Prostate gland (tissue), 2 donors: ENCODE measurements at regions not wholly inside any gene's neighbourhood (a gene's known extent, or its start where the extent isn't known, plus 50 kb on each side); places are given as distances from the start of the nearest gene placed in this dataset.

ENCODE experiments used
- DNase-seq: peaks from one replicate; pipeline ENCODE4 v3.0.0-alpha.2; 2019; ENCODE audit warnings: low spot score
- H3K27ac ChIP-seq, 2 donors: fragments of 200-600 bp; sonication (generic); 2 replicates each; pipeline ENCODE4 v1.5.1; 2017 to 2019
- H3K27me3 ChIP-seq: fragments of 200-600 bp; sonication (generic); replicated peaks from 2 replicates; pipeline ENCODE4 v1.5.1; 2019; ENCODE audit not compliant: insufficient read depth
- H3K36me3 ChIP-seq, 2 donors: fragments of 200-600 bp; sonication (generic); 1 replicate in 1 of 2; 2 replicates in 1 of 2; pipeline versions ENCODE4 v1.5.1 to v1.8.1; 2017 to 2019
- H3K4me1 ChIP-seq: fragments of 200-600 bp; sonication (generic); replicated peaks from 2 replicates; pipeline ENCODE4 v1.5.1; 2019
- H3K4me3 ChIP-seq, 2 donors: fragments of 200-600 bp; sonication (generic); 2 replicates each; pipeline ENCODE4 v1.5.1; 2017 to 2019
- H3K9me3 ChIP-seq: fragments of 200-600 bp; sonication (generic); 2 replicates; pipeline ENCODE4 v1.5.1; 2017
- POLR2A ChIP-seq: fragments of 450-650 bp; IDR thresholded peaks from one replicate; pipeline ENCODE4 v1.6.1; 2016; ENCODE audit warnings: antibody characterized with exemption, mild to moderate bottlenecking
- POLR2AphosphoS5 ChIP-seq: sonication (generic); formaldehyde crosslinking; IDR thresholded peaks from one replicate; pipeline ENCODE4 v1.6.1; 2017; ENCODE audit warnings: antibody characterized with exemption
- WGBS: methylation state at CpG from one replicate; pipeline ENCODE4 v1.1.5; 2018; 5-methylcytosine and 5-hydroxymethylcytosine counted together
- intact Hi-C: fragments of 100-400 bp; cut with DNase I; formaldehyde crosslinking; loops from one replicate; pipeline ENCODE4 v1.14.2; 2022
- TF ChIP-seq, protein P1 (sequence below), 4 experiments: fragments of 200-600 bp in 2 of 4; fragments of 450-650 bp in 2 of 4; sonication (generic) in 2 of 4; IDR thresholded peaks; 1 replicate in 3 of 4; 2 replicates in 1 of 4; pipeline ENCODE4 v1.5.1; 2016 to 2019; ENCODE audit warnings: antibody characterized with exemption in 4 of 4, mild to moderate bottlenecking in 2 of 4, moderate library complexity in 2 of 4

- no peaks in the 10 kb centered on the region for H3K9me3 ChIP-seq
- H3K4me3 ChIP-seq: no peak overlapping the region
- no peak for TF ChIP-seq POLR2AphosphoS5
- TF ChIP-seq, protein P1, sequence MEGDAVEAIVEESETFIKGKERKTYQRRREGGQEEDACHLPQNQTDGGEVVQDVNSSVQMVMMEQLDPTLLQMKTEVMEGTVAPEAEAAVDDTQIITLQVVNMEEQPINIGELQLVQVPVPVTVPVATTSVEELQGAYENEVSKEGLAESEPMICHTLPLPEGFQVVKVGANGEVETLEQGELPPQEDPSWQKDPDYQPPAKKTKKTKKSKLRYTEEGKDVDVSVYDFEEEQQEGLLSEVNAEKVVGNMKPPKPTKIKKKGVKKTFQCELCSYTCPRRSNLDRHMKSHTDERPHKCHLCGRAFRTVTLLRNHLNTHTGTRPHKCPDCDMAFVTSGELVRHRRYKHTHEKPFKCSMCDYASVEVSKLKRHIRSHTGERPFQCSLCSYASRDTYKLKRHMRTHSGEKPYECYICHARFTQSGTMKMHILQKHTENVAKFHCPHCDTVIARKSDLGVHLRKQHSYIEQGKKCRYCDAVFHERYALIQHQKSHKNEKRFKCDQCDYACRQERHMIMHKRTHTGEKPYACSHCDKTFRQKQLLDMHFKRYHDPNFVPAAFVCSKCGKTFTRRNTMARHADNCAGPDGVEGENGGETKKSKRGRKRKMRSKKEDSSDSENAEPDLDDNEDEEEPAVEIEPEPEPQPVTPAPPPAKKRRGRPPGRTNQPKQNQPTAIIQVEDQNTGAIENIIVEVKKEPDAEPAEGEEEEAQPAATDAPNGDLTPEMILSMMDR (IDR thresholded peaks at IDR 0.05): no peak
- no peak for TF ChIP-seq POLR2A
- intact Hi-C loops: no loop called here
- 94% methylated on average over 13 of the region's 13 CpGs for whole genome bisulfite sequencing
- DNase-seq: no peak
- H3K27me3 ChIP-seq: no peaks in the 10 kb centered on the region
- H3K27ac ChIP-seq: no peak overlapping the region
- H3K4me1 ChIP-seq: no peaks in the 10 kb centered on the region
- H3K36me3 ChIP-seq: no peaks in the 10 kb centered on the region
Measured at GRCh38 chr11:69934861-69935494, 115.8 kb upstream of the FGF3 start.

GRCh38 chr11:69935941-69936505 is 116.8 kb upstream of the FGF3 start:
- no peaks in the 10 kb centered on the region for H3K36me3 ChIP-seq
- no peaks in the 10 kb centered on the region for H3K27me3 ChIP-seq
- TF ChIP-seq POLR2AphosphoS5: no peak
- no peak for TF ChIP-seq POLR2A
- TF ChIP-seq, protein P1 (IDR thresholded peaks at IDR 0.05): no peak
- DNase-seq: no peak
- no peak overlapping the region for H3K27ac ChIP-seq
- H3K4me1 ChIP-seq: no peaks in the 10 kb centered on the region
- intact Hi-C loops: no loop called here
- H3K9me3 ChIP-seq: no peaks in the 10 kb centered on the region
- no peak overlapping the region for H3K4me3 ChIP-seq

DNA sequence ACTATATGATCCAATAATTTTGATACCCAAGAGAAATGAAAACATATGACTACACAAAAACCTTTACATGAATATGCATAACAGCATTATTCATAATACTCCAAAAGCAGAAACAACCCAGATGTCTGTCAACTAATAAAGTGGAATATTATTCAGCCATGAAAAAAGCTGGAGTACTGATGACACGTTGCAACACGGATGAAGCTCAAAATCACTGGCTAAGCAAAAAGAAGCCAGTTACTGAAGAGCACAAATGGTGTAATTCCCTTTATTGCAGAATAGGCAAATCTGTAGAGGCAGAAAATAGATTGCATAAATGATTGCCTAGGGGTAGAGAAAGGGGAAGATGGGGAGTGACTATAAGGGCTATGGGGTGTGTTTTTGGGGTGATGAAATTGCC is 117.6 kb upstream of the FGF3 start:
- Histone ChIP-seq H3K27me3 (no peaks in the 10 kb centered on the region), H3K27ac (no peak overlapping the region), H3K9me3 (no peaks in the 10 kb centered on the region), H3K36me3 (no peaks in the 10 kb centered on the region), H3K4me3 (no peak overlapping the region), H3K4me1 (no peaks in the 10 kb centered on the region)
- 92% methylated on average over 2 of the region's 2 CpGs for WGBS
- no peak for TF ChIP-seq POLR2AphosphoS5
- TF ChIP-seq POLR2A: no peak
- TF ChIP-seq, protein P1 (IDR thresholded peaks at IDR 0.05): no peak
- no peak for DNase-seq
- intact Hi-C loops: no loop called here

- DNase-seq: no peak
- intact Hi-C loops: no loop called here
- no peak overlapping the region for H3K4me3 ChIP-seq
- no peaks in the 10 kb centered on the region for H3K27me3 ChIP-seq
- H3K4me1 ChIP-seq: no peaks in the 10 kb centered on the region
- H3K9me3 ChIP-seq: no peaks in the 10 kb centered on the region
- WGBS: 90% methylated on average over 13 of the region's 13 CpGs
- no peaks in the 10 kb centered on the region for H3K36me3 ChIP-seq
- no peak for TF ChIP-seq POLR2AphosphoS5
- no peak for TF ChIP-seq POLR2A
- TF ChIP-seq, protein P1 (IDR thresholded peaks at IDR 0.05): no peak
- H3K27ac ChIP-seq: no peak overlapping the region
Measured at GRCh38 chr11:69938206-69938605, 119.0 kb upstream of the FGF3 start.
